Astrocyte of the spinal cord (primary cell): ENCODE measurements at regions not wholly inside any gene's neighbourhood (a gene's known extent, or its start where the extent isn't known, plus 50 kb on each side); places are given as distances from the start of the nearest gene placed in this dataset.
A peak's percentile ranks its signal among the peaks of the same experiment; 100 is the strongest.

Experiments
- DNase-seq: peaks from one replicate; pipeline ENCODE4 v3.0.0; 2011; ENCODE audit warnings: low read depth, low spot score
- H3K4me3 ChIP-seq: 2 replicates; pipeline ENCODE4 v1.5.1; 2011; ENCODE audit warnings: low read depth, mild to moderate bottlenecking, low read length, moderate library complexity
- CTCF ChIP-seq: IDR thresholded peaks from 2 replicates; pipeline ENCODE4 v1.5.1; 2012; ENCODE audit warnings: low read depth, mild to moderate bottlenecking, low read length, inconsistent platforms
- in situ Hi-C: cut with HindIII; loops from 2 replicates; pipeline ENCODE4 v1.10.0; 2017; ENCODE audit warnings: low sequenced_read_pairs

- in situ Hi-C loops, result no loop called here
- no peak for DNase-seq
- no peak for TF ChIP-seq CTCF
- no peak overlapping the region for H3K4me3 ChIP-seq
These were observed 1069.5 kb downstream of the VRK1 start for GRCh38 chr14:97866664-97867063.

GRCh38 chr14:97873291-97873690, 1076.1 kb downstream of the VRK1 start:
- in situ Hi-C loops, result no loop called here
- no peak for DNase-seq
- no peak overlapping the region for H3K4me3 ChIP-seq
- TF ChIP-seq CTCF, result no peak

- in situ Hi-C loops, result no loop called here
- no peak for TF ChIP-seq CTCF
- H3K4me3 ChIP-seq, result no peak overlapping the region
- no peak for DNase-seq
These were observed 1077.2 kb downstream of the VRK1 start for GRCh38 chr14:97874394-97874793.

GRCh38 chr14:97878206-97878605, 1081.0 kb downstream of the VRK1 start:
- H3K4me3 ChIP-seq, result no peak overlapping the region
- TF ChIP-seq CTCF, result no peak
- in situ Hi-C loops, result no loop called here
- no peak for DNase-seq

- in situ Hi-C loops, result no loop called here
- no peak for TF ChIP-seq CTCF
- DNase-seq, result peak; percentile 3
- H3K4me3 ChIP-seq, result no peak overlapping the region
These were observed 1081.5 kb downstream of the VRK1 start for GRCh38 chr14:97878727-97879126.

- no peak for TF ChIP-seq CTCF
- DNase-seq, result no peak
- in situ Hi-C loops, result no loop called here
These were observed 1090.5 kb downstream of the VRK1 start for GRCh38 chr14:97887690-97888089.

GRCh38 chr14:97888331-97888730, 1091.1 kb downstream of the VRK1 start:
- no peak for DNase-seq
- in situ Hi-C loops, result no loop called here
- H3K4me3 ChIP-seq, result no peak overlapping the region
- TF ChIP-seq CTCF, result no peak

More at GRCh38 chr14:97887690-97888089, 1090.5 kb downstream of the VRK1 start:
- H3K4me3 ChIP-seq, result no peak overlapping the region
